OCI-LY7 (cell line): ENCODE measurements at regions not wholly inside any gene's neighbourhood (a gene's known extent, or its start where the extent isn't known, plus 50 kb on each side); places are given as distances from the start of the nearest gene placed in this dataset.
"Not testable (repeated sequence)": the region's sequence is repeated elsewhere in the genome, so short reads cannot be mapped to it uniquely, and the experiment has no call there.

ENCODE experiments used
- BruUV-seq: library from RNA; stranded (reverse); fragments of 400-500 nt; replicated peaks from 2 replicates; lab custom pipeline; 2021; lab: Mats Ljungman, UMichigan
- CTCF ChIA-PET: fragments of 300-600 bp; sonication (Branson Sonifier 250); formaldehyde crosslinking; loops from one replicate; lab custom pipeline; 2022; ENCODE audit warnings: antibody characterized with exemption; ENCODE audit not compliant: unreplicated experiment; lab: Charles Lee
- POLR2A ChIA-PET: fragments of 300-600 bp; sonication (Branson Sonifier 250); formaldehyde crosslinking; loops from one replicate; lab custom pipeline; 2022; ENCODE audit warnings: antibody characterized with exemption; lab: Charles Lee
- DNase-seq: peaks from one replicate; pipeline ENCODE4 v3.0.0-alpha.2; 2015; ENCODE audit warnings: low spot score
- H2AFZ ChIP-seq: fragments of 200-600 bp; sonication (generic), shearing (Covaris generic); 2 replicates; pipeline ENCODE4 v1.6.1; 2014; ENCODE audit warnings: mild to moderate bottlenecking, antibody characterized with exemption, low read length, moderate library complexity
- H3K27ac ChIP-seq: fragments of 200-600 bp; sonication (generic); 2 replicates; pipeline ENCODE4 v1.5.1; 2014; ENCODE audit warnings: mixed run types, low read depth, mild to moderate bottlenecking, moderate library complexity, low read length, inconsistent platforms; ENCODE audit not compliant: poor library complexity, severe bottlenecking
- H3K36me3 ChIP-seq: fragments of 200-600 bp; sonication (generic); 2 replicates; pipeline ENCODE4 v1.6.1; 2014; ENCODE audit warnings: mild to moderate bottlenecking, antibody characterized with exemption, low read length, moderate library complexity, mixed read lengths; ENCODE audit not compliant: insufficient read depth
- H3K4me1 ChIP-seq: fragments of 200-600 bp; sonication (generic); 2 replicates; pipeline ENCODE4 v1.5.1; 2014; ENCODE audit warnings: mild to moderate bottlenecking, low read length; ENCODE audit not compliant: insufficient read depth, poor library complexity, severe bottlenecking
- H3K4me2 ChIP-seq: fragments of 200-600 bp; sonication (generic); 2 replicates; pipeline ENCODE4 v1.6.1; 2014; ENCODE audit warnings: mild to moderate bottlenecking, low read length
- H3K4me3 ChIP-seq: fragments of 200-600 bp; sonication (generic); 2 replicates; pipeline ENCODE4 v1.5.1; 2014; ENCODE audit warnings: mild to moderate bottlenecking, low read depth, low read length; ENCODE audit not compliant: poor library complexity, severe bottlenecking
- H3K79me2 ChIP-seq: fragments of 200-600 bp; sonication (generic); 2 replicates; pipeline ENCODE4 v1.6.1; 2016; ENCODE audit warnings: low read depth, mild to moderate bottlenecking, low read length, moderate library complexity, mixed read lengths; ENCODE audit not compliant: insufficient read depth
- H3K9me2 ChIP-seq: fragments of 200-600 bp; sonication (generic); 2 replicates; pipeline ENCODE4 v1.6.1; 2016; ENCODE audit warnings: mild to moderate bottlenecking, low read length, mixed read lengths; ENCODE audit not compliant: insufficient read depth
- H3K9me3 ChIP-seq: fragments of 200-600 bp; sonication (generic); 2 replicates; pipeline ENCODE4 v1.6.1; 2014; ENCODE audit warnings: mild to moderate bottlenecking, mixed run types, low read length, mixed read lengths
- H4K20me1 ChIP-seq: fragments of 200-600 bp; sonication (generic); 2 replicates; pipeline ENCODE4 v1.6.1; 2014; ENCODE audit warnings: mild to moderate bottlenecking, antibody characterized with exemption, low read length, moderate library complexity, mixed read lengths; ENCODE audit not compliant: insufficient read depth
- CTCF ChIP-seq: fragments of 200-600 bp; sonication (generic); conservative IDR thresholded peaks from 2 replicates; pipeline ENCODE4 v1.5.1; 2014; ENCODE audit warnings: mild to moderate bottlenecking, antibody characterized with exemption, low read length, moderate library complexity, mixed read lengths
- EZH2phosphoT487 ChIP-seq: fragments of 200-600 bp; sonication (generic); IDR thresholded peaks from 2 replicates; pipeline ENCODE4 v1.6.1; 2018; ENCODE audit warnings: low read depth, borderline replicate concordance, mild to moderate bottlenecking, mixed run types, antibody characterized with exemption, low read length, moderate library complexity, mixed read lengths
- intact Hi-C: fragments of 100-400 bp; cut with micrococcal nuclease; formaldehyde crosslinking; loops from one replicate; pipeline ENCODE4 v1.10.0; 2022; ENCODE audit not compliant: unreplicated experiment

DNA sequence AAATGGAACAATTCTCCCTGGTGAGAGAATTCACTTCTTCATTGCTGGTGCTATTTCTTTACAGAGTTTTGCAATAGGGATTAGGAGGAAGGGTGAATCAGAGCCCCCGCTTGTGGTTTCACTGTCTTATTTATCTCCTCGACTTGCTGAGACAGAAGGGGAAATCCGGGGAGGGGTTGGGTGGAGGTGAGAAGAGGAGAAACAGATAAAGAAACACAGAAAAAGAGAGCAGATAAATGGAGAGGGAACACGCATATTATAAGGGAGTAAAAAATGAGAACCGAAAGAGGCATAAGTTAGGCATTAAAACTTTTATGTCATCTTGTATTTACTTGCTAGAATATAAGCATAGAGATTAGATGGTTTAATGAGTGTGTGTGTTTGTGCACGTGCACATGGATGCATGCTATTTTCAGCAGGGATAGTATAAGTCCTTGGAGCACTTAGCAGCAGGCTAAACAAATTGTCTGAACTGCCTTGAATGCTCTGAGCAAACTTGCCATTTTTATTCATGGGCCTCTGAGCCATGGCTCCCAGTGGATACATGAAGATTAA, 105.0 kb downstream of the OLIG3 start:
- H4K20me1 ChIP-seq, result no peaks in the 10 kb centered on the region
- peak overlapping the region; percentile 22 for H3K27ac ChIP-seq
- peak; percentile 68 for DNase-seq
- peaks cover 23% of the 10 kb centered on the region for H3K4me1 ChIP-seq
- H3K4me3 ChIP-seq, result peak overlapping the region; percentile 7
- TF ChIP-seq EZH2phosphoT487, result no peak
- TF ChIP-seq CTCF, result no peak
- no peaks in the 10 kb centered on the region for H3K9me2 ChIP-seq
- BruUV-seq, result no TSS peak
- intact Hi-C loops, result no loop called here
- H3K9me3 ChIP-seq, result no peaks in the 10 kb centered on the region
- H3K4me2 ChIP-seq, result peak overlapping the region; percentile 60
- no peaks in the 10 kb centered on the region for H3K36me3 ChIP-seq
- no peaks in the 10 kb centered on the region for H3K79me2 ChIP-seq
- ChIA-PET POLR2A (interaction anchor here (0.6 to 1.7 kb wide), 5 partner anchors 9 to 85 kb away, joined by 4 to 7 read pairs (median 4); no protein-coding TSS in a partner anchor), CTCF (no interaction called here)
- peak overlapping the region; percentile 55; the same call in 1 of the 2 replicates for H2AFZ ChIP-seq

DNA sequence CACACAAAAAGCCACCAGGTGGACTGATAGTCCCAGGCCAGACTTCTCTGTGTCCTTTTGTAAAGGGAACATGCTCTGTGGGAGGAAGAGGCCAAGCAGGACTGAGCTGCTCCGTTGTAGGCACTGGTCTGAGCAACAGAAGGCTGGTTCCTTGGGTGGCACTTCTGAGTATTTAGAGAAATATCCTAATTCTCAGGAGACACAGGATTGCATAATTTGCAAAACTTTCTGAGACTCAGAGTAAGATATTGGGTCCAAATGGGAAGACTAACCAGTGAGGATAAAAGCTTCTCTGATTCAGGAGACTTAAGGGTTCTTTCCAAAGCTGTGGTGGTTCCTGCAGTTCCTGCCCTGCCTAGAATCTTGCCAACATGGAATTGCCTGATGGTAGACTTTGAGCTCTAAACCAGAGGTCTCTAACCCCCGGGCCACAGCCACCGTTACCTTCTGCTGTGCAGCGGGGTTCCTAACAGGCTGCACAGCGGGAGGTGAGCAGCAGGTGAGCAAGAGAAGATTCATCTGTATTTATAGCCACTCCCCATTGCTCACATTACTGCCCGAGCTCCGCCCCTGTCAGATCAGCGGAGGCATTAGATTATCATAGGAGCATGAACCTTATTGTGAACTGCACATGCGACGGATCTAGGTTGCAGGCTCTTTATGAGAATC, 107.0 kb downstream of the OLIG3 start:
- Histone ChIP-seq H2AFZ (no peak overlapping the region), H3K36me3 (no peaks in the 10 kb centered on the region), H3K9me3 (no peaks in the 10 kb centered on the region), H3K4me3 (no peak overlapping the region), H4K20me1 (no peaks in the 10 kb centered on the region), H3K27ac (no peak overlapping the region), H3K4me1 (peaks cover 23% of the 10 kb centered on the region), H3K79me2 (no peaks in the 10 kb centered on the region), H3K4me2 (no peak overlapping the region), H3K9me2 (no peaks in the 10 kb centered on the region)
- ChIA-PET POLR2A (interaction anchor here (0.5 to 1.7 kb wide), 4 partner anchors 9 to 27 kb away, joined by 3 to 7 read pairs (median 4); no protein-coding TSS in a partner anchor), CTCF (no interaction called here)
- DNase-seq, result no peak
- intact Hi-C loops, result no loop called here
- no TSS peak for BruUV-seq
- no peak for TF ChIP-seq EZH2phosphoT487
- no peak for TF ChIP-seq CTCF

GRCh38 chr6:137383287-137383686, 110.9 kb downstream of the OLIG3 start:
- intact Hi-C loops, H3K4me1 ChIP-seq, BruUV-seq, CTCF ChIA-PET, H2AFZ ChIP-seq, H3K27ac ChIP-seq, H4K20me1 ChIP-seq, H3K9me2 ChIP-seq, DNase-seq, H3K4me3 ChIP-seq, H3K36me3 ChIP-seq, H3K4me2 ChIP-seq, H3K79me2 ChIP-seq: not testable (repeated sequence)
- H3K9me3 ChIP-seq, result peaks cover 11% of the 10 kb centered on the region
- POLR2A ChIA-PET, result interaction anchor here (1.0 kb wide), 1 partner anchor 9 kb away, joined by 3 read pairs; no protein-coding TSS in a partner anchor
